Fibroblast of lung (primary cell): ENCODE measurements at regions not wholly inside any gene's neighbourhood (a gene's known extent, or its start where the extent isn't known, plus 50 kb on each side); places are given as distances from the start of the nearest gene placed in this dataset.

Experiments used
- DNase-seq, 2 donors: peaks; one replicate each; pipeline versions ENCODE4 v3.0.0 to v3.0.0-alpha.2; 2010; ENCODE audit warnings: low read depth in 2 of 2
- H2AFZ ChIP-seq: 2 replicates; pipeline ENCODE4 v1.5.1; 2012; ENCODE audit warnings: low read length, control low read depth, inconsistent platforms
- H3K27ac ChIP-seq: 2 replicates; pipeline ENCODE4 v1.5.1; 2011; ENCODE audit warnings: low read length, control low read depth; ENCODE audit not compliant: insufficient read depth
- H3K27me3 ChIP-seq: 2 replicates; pipeline ENCODE4 v1.5.1; 2011; ENCODE audit warnings: mild to moderate bottlenecking, low read length; ENCODE audit not compliant: control insufficient read depth, insufficient read depth
- H3K36me3 ChIP-seq: 2 replicates; pipeline ENCODE4 v1.5.1; 2011; ENCODE audit warnings: low read length; ENCODE audit not compliant: control insufficient read depth, insufficient read depth
- H3K4me1 ChIP-seq: 2 replicates; pipeline ENCODE4 v1.5.1; 2011; ENCODE audit warnings: low read length; ENCODE audit not compliant: control insufficient read depth, insufficient read depth; ENCODE audit errors: extremely low read depth
- H3K4me2 ChIP-seq: 2 replicates; pipeline ENCODE4 v1.5.1; 2011; ENCODE audit warnings: low read length, control low read depth; ENCODE audit not compliant: insufficient read depth; ENCODE audit errors: extremely low read depth
- H3K4me3 ChIP-seq, 4 experiments: fragments of 200-600 bp in 1 of 4; sonication (generic) in 1 of 4; replicated peaks in 1 of 4; 2 replicates each; pipeline ENCODE4 v1.5.1; 2011 to 2016; ENCODE audit warnings: low read length in 4 of 4, low read depth in 3 of 4, mild to moderate bottlenecking in 3 of 4, control low read depth in 2 of 4, inconsistent platforms in 1 of 4, mixed read lengths in 1 of 4; ENCODE audit not compliant: insufficient read depth in 1 of 4; ENCODE audit errors: control extremely low read depth in 1 of 4
- H3K79me2 ChIP-seq: 2 replicates; pipeline ENCODE4 v1.5.1; 2012; ENCODE audit warnings: mild to moderate bottlenecking, low read length, inconsistent platforms; ENCODE audit not compliant: control insufficient read depth, insufficient read depth
- H3K9ac ChIP-seq: 2 replicates; pipeline ENCODE4 v1.5.1; 2011; ENCODE audit warnings: mild to moderate bottlenecking, low read length, control low read depth; ENCODE audit not compliant: insufficient read depth
- H3K9me3 ChIP-seq: 2 replicates; pipeline ENCODE4 v1.5.1; 2012; ENCODE audit warnings: low read depth, low read length; ENCODE audit not compliant: control insufficient read depth, insufficient read depth
- H4K20me1 ChIP-seq: 2 replicates; pipeline ENCODE4 v1.5.1; 2011; ENCODE audit warnings: low read length; ENCODE audit not compliant: control insufficient read depth, insufficient read depth; ENCODE audit errors: extremely low read depth
- EZH2 ChIP-seq: IDR thresholded peaks from 2 replicates; pipeline ENCODE4 v1.5.1; 2012; ENCODE audit warnings: low read length, control low read depth, mild to moderate bottlenecking; ENCODE audit errors: missing control alignments
- TF ChIP-seq, protein P1 (sequence below), 2 donors: IDR thresholded peaks in 1 of 2; conservative IDR thresholded peaks in 1 of 2; 1 replicate in 1 of 2; 2 replicates in 1 of 2; pipeline ENCODE4 v1.5.1; 2011 to 2012; ENCODE audit warnings: low read length in 2 of 2, control low read depth in 1 of 2, inconsistent platforms in 1 of 2, low read depth in 1 of 2, mild to moderate bottlenecking in 1 of 2

DNA sequence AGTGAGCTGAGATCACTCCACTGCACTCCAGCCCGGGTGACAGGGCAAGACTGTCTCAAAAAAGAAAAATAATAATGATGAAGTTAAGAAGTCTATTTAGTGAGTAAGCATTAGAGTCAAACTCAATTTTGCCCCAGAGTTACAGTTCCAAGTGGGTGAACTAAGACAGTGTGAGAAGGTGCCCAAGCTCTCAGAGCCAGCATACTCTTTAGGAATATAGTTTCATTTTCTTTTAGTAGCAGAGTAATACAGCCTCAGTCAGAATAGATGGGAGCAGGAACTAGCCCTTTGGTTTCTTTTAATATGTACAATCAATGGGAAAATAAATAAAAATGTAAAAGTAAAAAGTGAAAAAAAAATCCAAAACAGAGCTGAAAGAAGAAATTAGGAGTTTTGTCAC is 87.0 kb upstream of the ADGRF1 start:
- Histone ChIP-seq H3K9ac (no peak overlapping the region), H3K4me2 (no peak overlapping the region), H3K79me2 (no peaks in the 10 kb centered on the region), H3K4me3 (no peak overlapping the region), H2AFZ (no peak overlapping the region), H3K4me1 (no peaks in the 10 kb centered on the region), H3K27me3 (no peaks in the 10 kb centered on the region), H3K9me3 (no peaks in the 10 kb centered on the region), H4K20me1 (no peaks in the 10 kb centered on the region), H3K36me3 (no peaks in the 10 kb centered on the region), H3K27ac (no peak overlapping the region)
- TF ChIP-seq, protein P1, sequence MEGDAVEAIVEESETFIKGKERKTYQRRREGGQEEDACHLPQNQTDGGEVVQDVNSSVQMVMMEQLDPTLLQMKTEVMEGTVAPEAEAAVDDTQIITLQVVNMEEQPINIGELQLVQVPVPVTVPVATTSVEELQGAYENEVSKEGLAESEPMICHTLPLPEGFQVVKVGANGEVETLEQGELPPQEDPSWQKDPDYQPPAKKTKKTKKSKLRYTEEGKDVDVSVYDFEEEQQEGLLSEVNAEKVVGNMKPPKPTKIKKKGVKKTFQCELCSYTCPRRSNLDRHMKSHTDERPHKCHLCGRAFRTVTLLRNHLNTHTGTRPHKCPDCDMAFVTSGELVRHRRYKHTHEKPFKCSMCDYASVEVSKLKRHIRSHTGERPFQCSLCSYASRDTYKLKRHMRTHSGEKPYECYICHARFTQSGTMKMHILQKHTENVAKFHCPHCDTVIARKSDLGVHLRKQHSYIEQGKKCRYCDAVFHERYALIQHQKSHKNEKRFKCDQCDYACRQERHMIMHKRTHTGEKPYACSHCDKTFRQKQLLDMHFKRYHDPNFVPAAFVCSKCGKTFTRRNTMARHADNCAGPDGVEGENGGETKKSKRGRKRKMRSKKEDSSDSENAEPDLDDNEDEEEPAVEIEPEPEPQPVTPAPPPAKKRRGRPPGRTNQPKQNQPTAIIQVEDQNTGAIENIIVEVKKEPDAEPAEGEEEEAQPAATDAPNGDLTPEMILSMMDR (conservative IDR thresholded peaks at IDR 0.05 in 1 of 2, IDR thresholded peaks at IDR 0.05 in 1 of 2; ENCODE audit: low read depth in 1 of 2, low read length in 2 of 2), result no peak
- TF ChIP-seq EZH2, result no peak
- DNase-seq, result no peak

DNA sequence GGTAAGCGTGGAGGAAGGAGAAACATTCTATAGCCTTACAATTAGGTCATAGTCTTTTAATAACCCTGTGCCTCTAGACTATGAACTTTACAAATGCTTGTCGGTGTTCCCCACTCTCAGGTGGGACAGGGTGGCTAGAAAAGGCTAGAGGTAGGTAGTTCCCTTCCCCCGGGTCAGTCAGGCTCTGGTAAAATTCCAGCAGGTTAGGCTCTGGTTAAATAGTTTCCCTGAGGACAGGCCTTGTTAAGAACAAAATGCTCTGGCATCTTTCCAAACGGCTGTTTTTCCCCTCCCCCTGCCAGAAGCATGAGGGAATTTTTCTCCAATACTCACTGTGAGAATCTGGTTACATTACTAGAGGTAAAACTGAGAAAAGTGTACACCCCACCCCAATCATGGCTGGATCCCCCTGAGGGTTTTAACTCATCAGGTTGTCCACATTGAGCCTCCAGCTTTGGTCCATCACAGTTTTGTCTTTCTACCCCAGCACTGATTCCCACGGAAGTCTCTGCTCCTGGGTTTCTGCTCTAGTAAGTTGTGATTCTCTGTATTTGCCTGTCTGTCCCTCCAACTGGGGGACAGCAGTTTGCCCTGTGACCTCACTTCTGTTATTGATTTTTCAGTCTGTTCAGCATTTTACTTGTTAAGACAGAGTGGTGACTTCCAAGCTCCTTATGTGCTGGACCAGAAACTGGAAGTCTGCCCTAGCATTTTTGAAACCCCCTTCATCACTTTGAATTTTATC is 84.7 kb upstream of the ADGRF1 start:
- Histone ChIP-seq H3K27me3 (no peaks in the 10 kb centered on the region), H3K36me3 (no peaks in the 10 kb centered on the region), H3K9me3 (no peaks in the 10 kb centered on the region), H4K20me1 (no peaks in the 10 kb centered on the region), H3K4me3 (no peak overlapping the region), H3K4me1 (no peaks in the 10 kb centered on the region), H2AFZ (no peak overlapping the region), H3K79me2 (no peaks in the 10 kb centered on the region), H3K4me2 (no peak overlapping the region), H3K9ac (no peak overlapping the region), H3K27ac (no peak overlapping the region)
- no peak for DNase-seq
- TF ChIP-seq, protein P1 (conservative IDR thresholded peaks at IDR 0.05 in 1 of 2, IDR thresholded peaks at IDR 0.05 in 1 of 2; ENCODE audit: low read depth in 1 of 2, low read length in 2 of 2), result no peak
- TF ChIP-seq EZH2, result no peak

DNA sequence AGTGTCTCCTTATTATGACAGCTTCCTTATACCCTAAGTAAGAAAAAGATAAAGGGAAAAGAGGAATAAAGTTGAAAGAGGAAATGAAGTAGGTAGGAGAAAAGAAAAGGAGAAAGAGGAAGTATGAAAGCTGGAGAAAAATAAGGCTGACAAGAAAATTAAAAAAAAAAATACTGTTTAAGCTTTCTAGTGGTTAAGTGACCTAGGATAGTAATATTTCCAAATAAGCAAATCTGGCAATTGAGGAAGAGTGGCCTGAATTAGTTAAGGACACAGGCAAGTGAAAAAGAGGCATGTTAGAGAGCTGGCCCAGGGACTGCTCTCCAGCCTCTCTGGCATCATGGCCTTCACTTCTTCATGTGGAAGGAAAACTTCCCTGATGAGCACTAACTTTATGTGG is 76.5 kb upstream of the ADGRF1 start:
- H3K36me3 ChIP-seq, result no peaks in the 10 kb centered on the region
- H3K27me3 ChIP-seq, result no peaks in the 10 kb centered on the region
- H3K79me2 ChIP-seq, result no peaks in the 10 kb centered on the region
- no peak overlapping the region for H3K4me3 ChIP-seq
- H4K20me1 ChIP-seq, result no peaks in the 10 kb centered on the region
- no peaks in the 10 kb centered on the region for H3K9me3 ChIP-seq
- H3K27ac ChIP-seq, result no peak overlapping the region
- TF ChIP-seq EZH2, result no peak
- TF ChIP-seq, protein P1 (conservative IDR thresholded peaks at IDR 0.05 in 1 of 2, IDR thresholded peaks at IDR 0.05 in 1 of 2; ENCODE audit: low read depth in 1 of 2, low read length in 2 of 2), result no peak
- no peak overlapping the region for H2AFZ ChIP-seq
- DNase-seq, result no peak
- no peak overlapping the region for H3K4me2 ChIP-seq
- H3K4me1 ChIP-seq, result no peaks in the 10 kb centered on the region
- H3K9ac ChIP-seq, result no peak overlapping the region
